Stomach (tissue), 8 donors: ENCODE measurements at regions not wholly inside any gene's neighbourhood (a gene's known extent, or its start where the extent isn't known, plus 50 kb on each side); places are given as distances from the start of the nearest gene placed in this dataset.

Source experiments
- DNase-seq, 2 donors: peaks; one replicate each; pipeline versions ENCODE4 v3.0.0 to v3.0.0-alpha.2; 2013 to 2019
- H3K27ac ChIP-seq, 5 donors: fragments of 200-600 bp in 4 of 5; sonication (generic) in 4 of 5; one replicate each; pipeline ENCODE4 v1.5.1; 2013 to 2019; ENCODE audit warnings: mild to moderate bottlenecking in 1 of 5, moderate library complexity in 1 of 5
- H3K27me3 ChIP-seq, 3 donors: fragments of 200-600 bp; sonication (generic); one replicate each; pipeline ENCODE4 v1.5.1; 2017 to 2019; ENCODE audit warnings: mixed run types in 1 of 3
- H3K36me3 ChIP-seq, 4 donors: fragments of 200-600 bp; sonication (generic); 1 replicate in 3 of 4; 2 replicates in 1 of 4; pipeline ENCODE4 v1.5.1; 2016 to 2019
- H3K4me1 ChIP-seq, 4 donors: fragments of 200-600 bp; sonication (generic); one replicate each; pipeline ENCODE4 v1.5.1; 2016 to 2019
- H3K4me3 ChIP-seq, 4 donors: fragments of 200-600 bp; sonication (generic) in 3 of 4; one replicate each; pipeline ENCODE4 v1.5.1; 2016 to 2019; ENCODE audit warnings: mild to moderate bottlenecking in 1 of 4
- H3K9me3 ChIP-seq, 4 donors: fragments of 200-600 bp; sonication (generic); one replicate each; pipeline ENCODE4 v1.5.1; 2016 to 2019
- CTCF ChIP-seq, 7 experiments: fragments of 450-650 bp in 4 of 7; fragments of 200-600 bp in 3 of 7; sonication (generic) in 3 of 7; IDR thresholded peaks; one replicate each; pipeline ENCODE4 v1.5.1; 2016 to 2019; ENCODE audit warnings: antibody characterized with exemption in 7 of 7, control low read depth in 2 of 7, mild to moderate bottlenecking in 1 of 7
- EP300 ChIP-seq: sonication (generic); formaldehyde crosslinking; IDR thresholded peaks from one replicate; pipeline ENCODE4 v1.6.1; 2017; ENCODE audit warnings: antibody characterized with exemption
- POLR2A ChIP-seq, 4 donors: fragments of 450-650 bp; IDR thresholded peaks; one replicate each; pipeline ENCODE4 v1.6.1; 2016; ENCODE audit warnings: antibody characterized with exemption in 4 of 4, control low read depth in 2 of 4, mild to moderate bottlenecking in 1 of 4, moderate library complexity in 1 of 4
- POLR2AphosphoS5 ChIP-seq, 3 donors: sonication (generic); formaldehyde crosslinking; IDR thresholded peaks; one replicate each; pipeline ENCODE4 v1.6.1; 2016; ENCODE audit warnings: antibody characterized with exemption in 3 of 3
- WGBS, 5 donors: extraction: QIAGEN DNeasy Blood & Tissue Kit in 3 of 5; methylation state at CpG; one replicate each; pipeline versions ENCODE4 v1.1.5 to v1.1.7; 2013 to 2018; 5-methylcytosine and 5-hydroxymethylcytosine counted together
- intact Hi-C: fragments of 100-400 bp; cut with DNase I; formaldehyde crosslinking; loops from one replicate; pipeline ENCODE4 v1.15.1; 2023; ENCODE audit warnings: low total_unique reads
- donor health status: healthy with polysubstance abuse.
- donor health status: Bipolar disorder and iron deficiency.
- donor health status: healthy.

- Histone ChIP-seq H3K4me1 (no peaks in the 10 kb centered on the region), H3K27ac (no peak overlapping the region), H3K9me3 (no peaks in the 10 kb centered on the region), H3K4me3 (no peak overlapping the region), H3K27me3 (no peaks in the 10 kb centered on the region), H3K36me3 (no peaks in the 10 kb centered on the region)
- 88 to 100% (median 90%) methylated on average over 1 of the region's 1 CpG for WGBS, 5 donors
- TF ChIP-seq EP300 (no peak), CTCF (IDR thresholded peaks at IDR 0.05) (no peak), POLR2AphosphoS5 (IDR thresholded peaks at IDR 0.05) (no peak), POLR2A (IDR thresholded peaks at IDR 0.05) (no peak)
- DNase-seq, result no peak
- intact Hi-C loops, result no loop called here
Measured at GRCh38 chr10:84945791-84946190, 617.4 kb downstream of the CCSER2 start.

- DNase-seq, result no peak
- Histone ChIP-seq H3K27ac (no peak overlapping the region), H3K27me3 (no peaks in the 10 kb centered on the region), H3K4me1 (no peaks in the 10 kb centered on the region), H3K36me3 (no peaks in the 10 kb centered on the region), H3K9me3 (no peaks in the 10 kb centered on the region), H3K4me3 (no peak overlapping the region)
- intact Hi-C loops, result no loop called here
- 36 to 57% (median 46%) methylated on average over 3 of the region's 3 CpGs for WGBS, 5 donors
- no peak for TF ChIP-seq POLR2A (IDR thresholded peaks at IDR 0.05)
- TF ChIP-seq POLR2AphosphoS5 (IDR thresholded peaks at IDR 0.05), result no peak
- TF ChIP-seq CTCF (IDR thresholded peaks at IDR 0.05), result no peak
- no peak for TF ChIP-seq EP300
Measured at GRCh38 chr10:84946904-84947303, 618.5 kb downstream of the CCSER2 start.

- Histone ChIP-seq H3K27ac (no peak overlapping the region), H3K4me1 (no peaks in the 10 kb centered on the region), H3K27me3 (no peaks in the 10 kb centered on the region), H3K9me3 (no peaks in the 10 kb centered on the region), H3K4me3 (no peak overlapping the region), H3K36me3 (no peaks in the 10 kb centered on the region)
- 25 to 45% (median 36%) methylated on average over 2 of the region's 2 CpGs for WGBS, 5 donors
- intact Hi-C loops, result no loop called here
- DNase-seq, result no peak
- TF ChIP-seq POLR2A (IDR thresholded peaks at IDR 0.05) (no peak), CTCF (IDR thresholded peaks at IDR 0.05) (no peak), EP300 (no peak), POLR2AphosphoS5 (IDR thresholded peaks at IDR 0.05) (no peak)
Measured at GRCh38 chr10:84948644-84949043, 620.3 kb downstream of the CCSER2 start.

- Histone ChIP-seq H3K4me1 (no peaks in the 10 kb centered on the region), H3K4me3 (no peak overlapping the region), H3K27ac (no peak overlapping the region), H3K9me3 (no peaks in the 10 kb centered on the region), H3K36me3 (no peaks in the 10 kb centered on the region), H3K27me3 (no peaks in the 10 kb centered on the region)
- DNase-seq, result no peak
- no peak for TF ChIP-seq CTCF (IDR thresholded peaks at IDR 0.05)
- intact Hi-C loops, result no loop called here
- WGBS, 5 donors, result 56 to 71% (median 65%) methylated on average over 2 of the region's 2 CpGs
Measured at GRCh38 chr10:84951616-84952015, 623.2 kb downstream of the CCSER2 start.

- Histone ChIP-seq H3K4me3 (no peak overlapping the region), H3K9me3 (no peaks in the 10 kb centered on the region), H3K27me3 (no peaks in the 10 kb centered on the region), H3K27ac (no peak overlapping the region), H3K4me1 (no peaks in the 10 kb centered on the region), H3K36me3 (no peaks in the 10 kb centered on the region)
- intact Hi-C loops, result no loop called here
- no peak for TF ChIP-seq CTCF (IDR thresholded peaks at IDR 0.05)
- TF ChIP-seq POLR2AphosphoS5 (IDR thresholded peaks at IDR 0.05), result no peak
- no peak for TF ChIP-seq POLR2A (IDR thresholded peaks at IDR 0.05)
- no peak for TF ChIP-seq EP300
- no peak for DNase-seq
Measured at GRCh38 chr10:84957427-84957826, 629.0 kb downstream of the CCSER2 start.
